ENCODE measurements at regions not wholly inside any gene's neighbourhood (a gene's known extent, or its start where the extent isn't known, plus 50 kb on each side); places are given as distances from the start of the nearest gene placed in this dataset.

- TF ChIP-seq, protein P1, sequence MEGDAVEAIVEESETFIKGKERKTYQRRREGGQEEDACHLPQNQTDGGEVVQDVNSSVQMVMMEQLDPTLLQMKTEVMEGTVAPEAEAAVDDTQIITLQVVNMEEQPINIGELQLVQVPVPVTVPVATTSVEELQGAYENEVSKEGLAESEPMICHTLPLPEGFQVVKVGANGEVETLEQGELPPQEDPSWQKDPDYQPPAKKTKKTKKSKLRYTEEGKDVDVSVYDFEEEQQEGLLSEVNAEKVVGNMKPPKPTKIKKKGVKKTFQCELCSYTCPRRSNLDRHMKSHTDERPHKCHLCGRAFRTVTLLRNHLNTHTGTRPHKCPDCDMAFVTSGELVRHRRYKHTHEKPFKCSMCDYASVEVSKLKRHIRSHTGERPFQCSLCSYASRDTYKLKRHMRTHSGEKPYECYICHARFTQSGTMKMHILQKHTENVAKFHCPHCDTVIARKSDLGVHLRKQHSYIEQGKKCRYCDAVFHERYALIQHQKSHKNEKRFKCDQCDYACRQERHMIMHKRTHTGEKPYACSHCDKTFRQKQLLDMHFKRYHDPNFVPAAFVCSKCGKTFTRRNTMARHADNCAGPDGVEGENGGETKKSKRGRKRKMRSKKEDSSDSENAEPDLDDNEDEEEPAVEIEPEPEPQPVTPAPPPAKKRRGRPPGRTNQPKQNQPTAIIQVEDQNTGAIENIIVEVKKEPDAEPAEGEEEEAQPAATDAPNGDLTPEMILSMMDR (IDR thresholded peaks at IDR 0.05; ENCODE audit: extremely low read depth, insufficient read depth, missing control alignments), result no peak
- DNase-seq (ENCODE audit: low spot score), result no peak
- in situ Hi-C loops (cut with MboI; ENCODE audit: low pct_unique_long_range_greater_than_20kb, low sequenced_read_pairs, unreplicated experiment), result no loop called here
Observed at GRCh38 chr1:177891809-177892208, 78.0 kb downstream of the SEC16B start.

DNA sequence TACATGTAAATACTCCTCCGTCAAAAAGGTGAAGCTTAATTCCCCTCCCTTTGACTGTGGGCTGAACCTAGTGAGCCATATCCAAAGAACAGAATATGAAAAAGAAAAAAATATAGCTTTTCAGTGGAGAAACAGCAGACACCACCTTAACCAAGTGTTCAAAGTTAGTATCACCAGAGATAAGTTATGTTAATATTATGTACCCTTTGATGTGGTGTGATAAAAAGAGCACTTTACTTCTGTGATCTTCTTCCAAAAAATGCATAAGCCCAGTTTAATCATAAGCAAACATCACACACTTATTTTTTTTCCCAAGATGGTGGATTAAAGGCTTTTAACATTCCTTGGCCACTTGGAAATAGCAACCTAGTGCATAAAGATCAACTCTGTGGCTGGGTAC is 79.4 kb downstream of the SEC16B start:
- TF ChIP-seq, protein P1 (IDR thresholded peaks at IDR 0.05; ENCODE audit: extremely low read depth, insufficient read depth, missing control alignments), result no peak
- in situ Hi-C loops (cut with MboI; ENCODE audit: low pct_unique_long_range_greater_than_20kb, low sequenced_read_pairs, unreplicated experiment), result no loop called here
- no peak for DNase-seq (ENCODE audit: low spot score)

DNA sequence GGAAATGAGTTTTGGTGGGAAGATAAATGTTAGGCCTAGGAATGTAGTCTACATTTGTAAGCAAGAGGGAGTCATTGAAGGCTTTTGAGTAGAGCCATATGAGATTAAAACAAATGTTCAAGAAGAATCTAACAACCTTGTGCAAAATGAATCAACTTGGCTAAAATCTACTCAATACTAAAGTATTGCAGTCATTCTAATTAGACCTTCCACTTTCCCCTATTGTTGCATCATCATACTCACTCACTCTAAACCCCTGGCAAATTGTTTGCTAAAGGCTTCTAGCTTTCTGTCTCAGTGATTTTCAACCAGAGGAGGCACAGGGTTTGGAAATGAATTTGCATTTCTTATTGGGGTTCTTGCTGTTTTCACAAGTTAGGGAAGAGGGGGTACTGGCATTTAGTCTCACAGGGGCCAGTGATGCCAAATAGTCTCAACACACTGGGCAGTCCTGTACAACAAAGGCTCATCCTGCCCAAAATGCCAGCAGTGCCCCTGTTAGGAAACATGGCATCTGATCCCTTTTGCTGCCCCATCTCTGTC is 85.3 kb downstream of the SEC16B start:
- TF ChIP-seq, protein P1 (IDR thresholded peaks at IDR 0.05; ENCODE audit: extremely low read depth, insufficient read depth, missing control alignments), result no peak
- no peak for DNase-seq (ENCODE audit: low spot score)
- in situ Hi-C loops (cut with MboI; ENCODE audit: low pct_unique_long_range_greater_than_20kb, low sequenced_read_pairs, unreplicated experiment), result no loop called here

GRCh38 chr1:177883581-177883980 is 86.3 kb downstream of the SEC16B start:
- no peak for DNase-seq (ENCODE audit: low spot score)
- in situ Hi-C loops (cut with MboI; ENCODE audit: low pct_unique_long_range_greater_than_20kb, low sequenced_read_pairs, unreplicated experiment), result no loop called here
- TF ChIP-seq, protein P1 (IDR thresholded peaks at IDR 0.05; ENCODE audit: extremely low read depth, insufficient read depth, missing control alignments), result no peak

- TF ChIP-seq, protein P1 (IDR thresholded peaks at IDR 0.05; ENCODE audit: extremely low read depth, insufficient read depth, missing control alignments), result no peak
- in situ Hi-C loops (cut with MboI; ENCODE audit: low pct_unique_long_range_greater_than_20kb, low sequenced_read_pairs, unreplicated experiment), result no loop called here
- DNase-seq (ENCODE audit: low spot score), result no peak
Observed at GRCh38 chr1:177880339-177880891, 89.4 kb downstream of the SEC16B start.

GRCh38 chr1:177877086-177877485 is 92.8 kb downstream of the SEC16B start:
- TF ChIP-seq, protein P1 (IDR thresholded peaks at IDR 0.05; ENCODE audit: extremely low read depth, insufficient read depth, missing control alignments), result no peak
- in situ Hi-C loops (cut with MboI; ENCODE audit: low pct_unique_long_range_greater_than_20kb, low sequenced_read_pairs, unreplicated experiment), result no loop called here
- DNase-seq (ENCODE audit: low spot score), result no peak

Data from GM13977 (cell line).